Mucosa of descending colon (tissue), 3 donors: ENCODE measurements at regions not wholly inside any gene's neighbourhood (a gene's known extent, or its start where the extent isn't known, plus 50 kb on each side); places are given as distances from the start of the nearest gene placed in this dataset.

Experiments
- ATAC-seq: fragments of 200-7000 bp; cut with Tn5 transposase; one replicate; pipeline ENCODE4 v1.9.1; 2020; ENCODE audit warnings: mild to moderate bottlenecking, moderate library complexity
- DNase-seq, 3 donors: peaks; one replicate each; pipeline ENCODE4 v3.0.0-alpha.2; 2020
- H3K36me3 ChIP-seq: fragments of 200-600 bp; one replicate; pipeline ENCODE4 v1.8.0; 2021; ENCODE audit warnings: low read depth, mild to moderate bottlenecking
- H3K4me1 ChIP-seq: fragments of 200-600 bp; one replicate; pipeline ENCODE4 v1.8.0; 2021; ENCODE audit warnings: low read depth, mild to moderate bottlenecking
- H3K4me3 ChIP-seq: fragments of 200-600 bp; one replicate; pipeline ENCODE4 v1.8.0; 2021; ENCODE audit warnings: mild to moderate bottlenecking
- H3K9me3 ChIP-seq: fragments of 200-600 bp; one replicate; pipeline ENCODE4 v1.8.0; 2021; ENCODE audit warnings: mild to moderate bottlenecking
- intact Hi-C, 2 donors: fragments of 100-400 bp; cut with DNase I in 1 of 2; cut with micrococcal nuclease in 1 of 2; formaldehyde crosslinking; loops; one replicate each; pipeline versions ENCODE4 v1.11.0 to v1.11.1; 2022; cut with DNase I, micrococcal nuclease
- TF ChIP-seq, protein P1 (sequence below): fragments of 200-600 bp; IDR thresholded peaks from one replicate; pipeline ENCODE4 v1.8.0; 2022; ENCODE audit warnings: antibody characterized with exemption, mild to moderate bottlenecking
- donor health status: DM: no; HTN: no; CAD: no; lungs with moderate emphysema.
- donor health status: DM: no; HTN: no; CAD: no.
- donor health status: DM: no; HTN: yes; CAD: no.

DNA sequence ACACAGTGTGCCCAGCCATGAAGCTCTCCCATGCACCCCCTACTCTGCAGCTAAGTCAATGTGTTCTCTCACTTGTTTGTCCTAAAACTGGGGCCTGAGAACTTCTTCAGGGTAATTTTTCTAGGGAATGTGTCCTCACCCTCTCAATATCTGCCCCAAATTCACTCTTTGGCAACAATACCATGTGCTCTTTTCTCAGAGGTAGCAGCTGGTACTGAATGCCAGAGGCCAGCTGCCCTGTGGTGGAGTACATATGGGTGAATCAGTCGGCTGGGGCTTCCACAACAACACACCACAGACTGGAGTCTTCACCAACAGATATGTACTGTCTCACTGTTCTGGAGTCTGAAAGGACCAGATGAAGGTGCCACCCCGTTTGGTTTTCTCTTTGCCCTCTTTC is 97.7 kb upstream of the TOP3B start:
- DNase-seq: no peak
- H3K36me3 ChIP-seq: no peaks in the 10 kb centered on the region
- ATAC-seq: no peak
- H3K9me3 ChIP-seq: no peaks in the 10 kb centered on the region
- H3K4me1 ChIP-seq: no peaks in the 10 kb centered on the region
- H3K4me3 ChIP-seq: no peak overlapping the region
- TF ChIP-seq, protein P1, sequence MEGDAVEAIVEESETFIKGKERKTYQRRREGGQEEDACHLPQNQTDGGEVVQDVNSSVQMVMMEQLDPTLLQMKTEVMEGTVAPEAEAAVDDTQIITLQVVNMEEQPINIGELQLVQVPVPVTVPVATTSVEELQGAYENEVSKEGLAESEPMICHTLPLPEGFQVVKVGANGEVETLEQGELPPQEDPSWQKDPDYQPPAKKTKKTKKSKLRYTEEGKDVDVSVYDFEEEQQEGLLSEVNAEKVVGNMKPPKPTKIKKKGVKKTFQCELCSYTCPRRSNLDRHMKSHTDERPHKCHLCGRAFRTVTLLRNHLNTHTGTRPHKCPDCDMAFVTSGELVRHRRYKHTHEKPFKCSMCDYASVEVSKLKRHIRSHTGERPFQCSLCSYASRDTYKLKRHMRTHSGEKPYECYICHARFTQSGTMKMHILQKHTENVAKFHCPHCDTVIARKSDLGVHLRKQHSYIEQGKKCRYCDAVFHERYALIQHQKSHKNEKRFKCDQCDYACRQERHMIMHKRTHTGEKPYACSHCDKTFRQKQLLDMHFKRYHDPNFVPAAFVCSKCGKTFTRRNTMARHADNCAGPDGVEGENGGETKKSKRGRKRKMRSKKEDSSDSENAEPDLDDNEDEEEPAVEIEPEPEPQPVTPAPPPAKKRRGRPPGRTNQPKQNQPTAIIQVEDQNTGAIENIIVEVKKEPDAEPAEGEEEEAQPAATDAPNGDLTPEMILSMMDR: no peak
- intact Hi-C loops: no loop called here

DNA sequence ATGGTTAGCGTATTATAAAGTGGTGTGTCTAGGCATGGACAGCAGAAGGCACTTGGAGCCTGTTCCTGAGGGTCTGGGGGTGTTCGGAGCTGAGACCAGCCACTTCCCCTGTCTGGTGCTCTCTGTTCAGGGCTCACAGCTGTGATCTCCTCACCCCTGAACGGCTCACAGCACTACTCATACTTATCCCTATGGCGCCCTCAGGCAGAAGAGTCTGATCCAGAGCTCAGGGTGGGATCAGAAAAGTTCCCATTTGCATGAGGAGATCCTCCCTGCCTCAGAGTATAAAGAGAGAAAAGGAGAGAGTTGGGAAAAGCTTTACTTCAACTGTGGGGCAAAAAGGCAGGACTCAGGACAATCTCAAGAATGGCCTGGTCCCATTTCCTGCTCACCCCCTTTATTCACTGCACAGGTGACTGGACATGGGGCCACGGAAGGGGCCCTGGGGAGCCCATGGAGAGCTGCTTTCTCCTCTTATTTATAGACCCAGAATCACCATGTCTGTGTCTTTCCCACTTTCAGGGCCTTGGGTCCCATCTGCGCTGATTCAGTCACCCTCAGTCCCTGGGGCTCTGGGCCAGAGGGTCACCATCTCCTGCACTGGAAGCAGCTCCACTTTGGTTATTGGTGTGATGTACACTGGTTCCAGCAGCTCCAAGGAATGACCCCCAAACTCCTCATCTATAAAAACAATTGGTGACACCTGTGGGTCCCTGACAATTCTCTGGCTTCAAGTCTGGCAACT is 97.0 kb upstream of the TOP3B start:
- ATAC-seq (no peak), DNase-seq (no peak)
- Histone ChIP-seq H3K36me3 (no peaks in the 10 kb centered on the region), H3K4me3 (no peak overlapping the region), H3K9me3 (no peaks in the 10 kb centered on the region), H3K4me1 (no peaks in the 10 kb centered on the region)
- TF ChIP-seq, protein P1: no peak
- intact Hi-C loops: no loop called here

DNA sequence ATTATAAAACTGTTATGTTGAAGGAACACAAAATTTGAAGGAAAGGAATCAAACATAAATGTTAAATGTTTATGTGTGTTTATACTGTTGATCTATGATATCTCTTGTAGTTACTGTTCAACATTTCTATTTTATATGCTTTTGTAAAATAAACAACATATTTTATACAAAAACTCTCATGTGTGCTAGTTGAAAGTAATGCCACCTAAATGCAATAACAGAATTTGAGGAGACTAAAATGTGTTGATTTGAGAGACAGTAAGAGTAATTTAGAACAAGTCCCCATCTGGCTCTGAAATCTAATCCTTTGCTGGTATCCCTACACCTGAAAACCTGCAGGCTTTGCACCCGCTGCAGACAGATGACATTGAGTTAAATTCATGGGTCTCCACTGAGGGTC is 95.7 kb upstream of the TOP3B start:
- ATAC-seq (no peak), DNase-seq (no peak)
- Histone ChIP-seq H3K9me3 (no peaks in the 10 kb centered on the region), H3K36me3 (no peaks in the 10 kb centered on the region), H3K4me1 (no peaks in the 10 kb centered on the region), H3K4me3 (no peak overlapping the region)
- intact Hi-C loops: no loop called here
- TF ChIP-seq, protein P1: no peak

DNA sequence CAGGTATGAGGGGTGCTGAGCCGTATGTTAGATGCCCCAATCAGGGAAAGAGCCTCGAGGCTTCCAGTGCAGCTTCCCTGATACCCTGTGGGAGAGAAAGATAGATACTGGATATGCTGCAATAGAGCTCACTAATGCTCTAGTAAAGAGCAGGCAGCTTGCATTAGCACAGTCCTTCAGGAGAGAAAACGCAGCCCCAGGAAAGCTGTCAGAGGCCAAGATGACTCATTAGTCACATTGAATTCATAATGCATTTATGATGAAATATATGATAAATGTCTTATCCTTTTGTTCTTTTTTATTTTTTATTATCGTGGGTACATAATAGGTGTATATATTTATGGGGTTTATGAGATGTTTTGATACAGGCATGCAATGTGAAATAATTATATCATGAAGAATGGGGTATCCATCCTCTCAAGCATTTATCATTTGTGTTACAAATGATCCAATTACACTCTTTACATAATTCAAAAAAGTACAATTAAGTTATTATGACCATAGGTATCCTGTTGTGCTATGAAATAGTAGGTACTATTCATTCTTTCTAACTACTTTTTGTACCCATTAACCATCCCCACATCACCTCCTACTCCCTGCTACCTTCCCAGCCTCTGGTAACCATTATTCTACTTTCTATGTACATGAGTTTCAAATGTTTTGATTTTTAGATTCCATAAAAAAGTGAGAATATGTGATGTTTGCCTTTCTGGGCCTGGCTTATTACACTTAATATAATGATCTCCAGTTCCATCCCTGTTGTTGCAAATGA is 94.5 kb upstream of the TOP3B start:
- Histone ChIP-seq H3K4me1 (no peaks in the 10 kb centered on the region), H3K4me3 (no peak overlapping the region), H3K9me3 (no peaks in the 10 kb centered on the region), H3K36me3 (no peaks in the 10 kb centered on the region)
- DNase-seq: no peak
- ATAC-seq: no peak
- TF ChIP-seq, protein P1: no peak
- intact Hi-C loops: no loop called here

DNA sequence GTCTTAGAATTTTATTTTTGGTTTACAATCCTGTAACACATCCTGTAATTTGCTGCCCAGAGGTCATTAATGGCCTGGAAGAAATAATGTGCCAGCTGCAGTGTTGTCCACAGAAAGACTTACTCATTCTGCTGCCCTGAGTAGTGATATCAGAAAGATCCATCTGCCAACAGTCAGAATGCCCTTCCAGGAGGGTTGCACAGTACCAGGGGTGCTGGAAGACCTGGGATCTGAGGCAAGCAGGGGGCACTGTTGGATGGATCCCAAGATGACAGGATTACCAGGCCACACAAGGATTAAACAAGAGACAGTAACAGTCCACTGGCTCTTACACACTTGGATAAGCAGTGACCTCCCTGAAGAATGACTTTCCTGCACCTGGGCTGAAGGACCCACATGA is 93.8 kb upstream of the TOP3B start:
- Histone ChIP-seq H3K9me3 (no peaks in the 10 kb centered on the region), H3K4me3 (no peak overlapping the region), H3K36me3 (no peaks in the 10 kb centered on the region), H3K4me1 (no peaks in the 10 kb centered on the region)
- intact Hi-C loops: no loop called here
- DNase-seq: no peak
- TF ChIP-seq, protein P1: no peak
- ATAC-seq: no peak
